ENCODE measurements at regions not wholly inside any gene's neighbourhood (a gene's known extent, or its start where the extent isn't known, plus 50 kb on each side); places are given as distances from the start of the nearest gene placed in this dataset.
"Not testable (repeated sequence)": the region's sequence is repeated elsewhere in the genome, so short reads cannot be mapped to it uniquely, and the experiment has no call there.

DNA sequence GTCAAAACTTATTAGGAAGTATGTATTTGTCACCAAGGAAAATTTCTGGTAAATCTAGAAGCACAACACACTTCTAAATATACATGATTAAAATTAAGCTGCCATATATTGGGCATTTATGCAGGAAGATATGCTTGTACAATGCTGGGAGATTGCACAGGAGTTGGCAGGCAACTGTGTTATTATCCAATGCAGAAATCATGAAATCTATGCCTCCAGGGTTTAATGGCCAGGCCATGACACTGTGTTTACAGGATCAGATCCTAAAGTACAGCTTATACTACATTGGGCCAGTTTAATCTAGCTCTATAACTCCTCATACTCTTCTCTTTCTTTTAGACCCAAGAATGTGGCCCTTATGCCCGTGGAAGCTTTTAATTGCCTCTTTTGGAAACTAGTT lies 391.4 kb upstream of the DPH6 start:
- no peak for DNase-seq

DNA sequence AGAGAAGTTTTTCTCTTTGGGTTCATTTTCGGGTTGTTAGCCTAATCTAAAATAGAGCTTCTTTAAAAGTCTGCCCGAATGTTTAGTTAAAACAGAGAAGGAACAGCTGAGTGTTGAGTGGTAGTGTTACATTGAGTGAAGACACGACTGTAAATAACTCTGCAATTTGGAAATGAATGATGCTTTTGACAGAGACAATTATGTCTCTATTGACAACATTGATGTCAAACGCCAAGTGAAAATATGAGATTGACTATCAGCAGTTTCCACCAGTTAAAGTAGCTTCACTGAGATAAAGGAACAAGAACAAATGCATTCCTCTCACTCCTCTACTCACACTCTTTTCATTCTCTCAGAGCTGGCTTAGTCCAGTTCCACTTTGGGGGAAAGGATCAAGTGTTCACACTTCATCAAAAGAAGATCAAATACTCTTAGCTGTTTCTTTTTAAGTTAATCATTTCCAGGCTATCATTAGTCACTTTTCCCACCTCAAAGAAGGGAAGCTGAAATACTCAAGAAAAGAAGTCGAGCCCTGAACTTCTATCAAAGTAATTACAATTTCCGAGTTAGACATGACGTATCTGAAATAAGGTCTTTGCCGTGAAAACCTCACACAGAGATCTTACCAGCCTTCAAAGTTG lies 399.1 kb upstream of the DPH6 start:
- no peak for DNase-seq

DNA sequence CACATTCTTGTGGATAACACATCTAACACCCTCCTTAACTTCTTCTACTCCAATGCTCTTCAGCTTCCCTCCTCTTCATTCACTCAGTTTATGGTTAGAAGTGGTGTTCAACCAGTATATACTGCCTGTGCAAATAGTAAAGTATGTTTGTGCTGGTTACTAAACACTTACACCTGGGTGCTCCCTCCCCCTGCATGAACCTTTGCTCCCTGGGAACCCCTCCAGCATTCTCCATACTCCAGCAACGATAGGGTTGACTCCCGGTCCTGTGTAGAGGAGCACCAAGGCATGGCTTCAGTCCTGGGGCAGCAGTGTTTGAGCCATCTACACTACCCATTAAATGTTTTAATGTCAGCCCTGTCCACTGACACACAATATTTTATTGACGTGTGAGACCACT lies 407.5 kb upstream of the DPH6 start:
- no peak for DNase-seq

DNA sequence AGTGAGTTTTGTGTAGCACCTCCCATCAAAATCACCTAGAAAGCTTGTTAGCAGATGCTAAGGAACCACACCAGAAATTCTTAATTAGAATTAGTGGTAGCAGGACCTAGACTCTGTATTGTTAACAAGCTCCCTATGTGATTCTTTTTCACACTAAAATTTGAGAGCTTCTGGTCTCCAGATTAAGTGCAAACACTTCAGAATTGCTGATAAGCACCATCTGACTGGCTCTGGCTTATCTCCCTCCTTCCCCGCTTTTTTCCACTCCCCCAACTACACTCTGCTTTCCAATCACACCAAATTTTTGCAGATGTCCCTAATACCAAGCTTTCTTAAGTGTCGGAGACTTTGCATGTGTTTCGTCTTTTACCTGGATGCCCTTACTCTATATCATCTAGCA lies 410.1 kb upstream of the DPH6 start:
- DNase-seq: no peak

DNA sequence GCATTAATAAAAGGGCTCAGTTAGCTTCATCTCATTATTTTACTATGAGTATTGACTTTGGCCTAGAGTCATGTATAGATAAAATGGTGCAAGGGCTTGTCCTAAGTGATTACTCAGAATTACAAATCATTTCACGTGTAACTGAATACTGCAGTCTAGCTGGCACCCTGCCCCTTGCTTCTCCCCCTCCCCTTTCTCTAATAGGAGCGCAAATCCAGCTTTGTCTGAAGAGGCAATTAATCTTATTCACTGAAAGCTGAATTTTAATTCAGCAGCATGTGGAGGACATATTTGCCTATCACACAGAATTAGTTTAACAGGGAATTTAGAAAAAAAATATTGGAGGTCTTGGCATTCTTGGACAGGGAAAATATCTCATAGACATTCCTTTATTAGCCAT lies 412.1 kb upstream of the DPH6 start:
- DNase-seq: no peak

DNA sequence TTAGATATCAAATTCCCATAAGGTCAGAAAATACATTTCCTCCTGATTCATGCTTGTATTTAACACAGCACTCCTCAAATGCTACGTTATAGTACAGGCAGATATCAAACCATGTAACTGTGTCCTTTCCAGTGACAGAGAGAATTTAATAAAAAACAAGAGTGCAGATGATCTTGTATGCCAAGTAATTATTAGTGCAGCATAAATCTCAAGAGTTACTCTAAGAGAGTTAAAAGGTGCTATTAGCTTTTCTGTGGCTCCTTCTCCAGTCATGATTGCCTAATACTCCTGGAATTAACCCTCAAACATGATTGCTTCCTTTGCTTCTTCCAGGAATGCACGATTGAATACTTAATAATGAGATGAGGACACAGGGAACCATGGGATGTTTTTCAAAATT lies 413.0 kb upstream of the DPH6 start:
- no peak for DNase-seq

DNA sequence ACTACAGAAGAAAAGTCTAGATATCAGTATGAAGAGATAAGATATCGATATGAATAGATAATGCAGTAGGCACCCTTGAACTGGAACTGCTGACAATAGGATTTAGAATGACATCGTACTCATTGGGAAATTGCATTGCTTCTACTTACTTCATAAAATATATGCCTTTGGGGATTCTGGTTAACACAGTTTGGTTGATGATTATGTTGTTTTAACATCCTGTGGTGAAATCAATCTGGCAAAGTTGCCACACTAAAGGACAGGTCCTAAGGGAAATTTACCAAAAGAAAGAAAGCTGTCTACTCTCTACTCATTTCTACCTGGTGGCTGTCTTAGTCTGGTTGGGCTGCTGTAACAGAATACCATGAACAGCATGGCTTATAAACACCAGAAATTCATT lies 417.4 kb upstream of the DPH6 start:
- no peak for DNase-seq

DNA sequence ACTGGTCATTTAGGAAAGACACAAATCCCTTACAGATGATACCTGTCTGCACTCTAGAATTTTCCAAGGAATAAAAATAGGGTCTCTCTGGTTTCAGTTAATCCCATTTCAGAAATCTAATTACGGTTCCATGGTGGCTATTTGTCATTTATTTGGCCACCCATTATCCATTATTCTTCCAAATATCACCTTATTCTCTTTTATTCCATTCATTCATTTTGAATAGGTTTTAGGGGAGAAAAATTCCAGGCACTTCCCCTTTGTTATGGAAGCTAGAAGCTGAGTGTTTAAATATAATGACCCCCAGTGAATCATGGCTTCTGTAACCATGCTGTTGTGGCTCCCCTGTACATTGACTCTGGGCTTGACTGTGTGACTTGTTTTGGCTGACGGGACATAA lies 420.8 kb upstream of the DPH6 start:
- no peak for DNase-seq

DNA sequence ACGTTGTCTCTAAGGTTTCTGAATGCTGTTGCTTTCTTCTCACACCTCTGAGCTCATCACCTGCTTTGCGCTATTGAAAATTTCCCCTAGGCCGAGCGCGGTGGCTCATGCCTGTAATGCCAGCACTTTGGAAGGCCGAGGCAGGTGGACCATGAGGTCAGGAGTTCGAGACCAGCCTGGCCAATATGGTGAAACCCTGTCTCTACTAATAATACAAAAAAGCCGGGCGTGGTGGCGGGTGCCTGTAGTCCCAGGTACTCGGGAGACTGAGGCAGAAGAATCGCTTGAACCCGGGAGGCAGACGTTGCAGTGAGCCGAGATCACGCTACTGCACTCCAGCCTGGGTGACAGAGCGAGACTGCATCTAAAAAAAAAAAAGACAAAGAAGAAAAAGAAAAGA lies 422.0 kb upstream of the DPH6 start:
- not testable (repeated sequence) for DNase-seq

DNA sequence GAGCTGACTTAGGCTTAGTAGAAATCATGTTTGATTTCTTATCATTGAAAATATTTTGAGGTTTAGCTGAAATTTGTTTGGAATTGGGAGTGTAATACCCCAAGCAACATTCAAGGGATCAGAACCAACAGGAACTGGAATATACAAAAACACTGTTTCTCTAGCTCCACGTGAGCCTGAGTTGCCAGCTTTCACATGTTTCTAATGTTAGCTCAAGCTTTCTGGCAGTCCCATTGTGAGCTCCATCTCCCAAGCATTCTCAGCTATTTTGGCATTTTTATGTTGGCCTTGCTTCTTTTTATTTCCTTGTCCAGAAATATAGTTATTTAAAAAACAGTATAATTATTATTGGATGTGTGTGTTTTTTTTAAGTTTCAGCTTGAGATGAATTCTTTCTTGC lies 427.1 kb upstream of the DPH6 start:
- DNase-seq: no peak

DNA sequence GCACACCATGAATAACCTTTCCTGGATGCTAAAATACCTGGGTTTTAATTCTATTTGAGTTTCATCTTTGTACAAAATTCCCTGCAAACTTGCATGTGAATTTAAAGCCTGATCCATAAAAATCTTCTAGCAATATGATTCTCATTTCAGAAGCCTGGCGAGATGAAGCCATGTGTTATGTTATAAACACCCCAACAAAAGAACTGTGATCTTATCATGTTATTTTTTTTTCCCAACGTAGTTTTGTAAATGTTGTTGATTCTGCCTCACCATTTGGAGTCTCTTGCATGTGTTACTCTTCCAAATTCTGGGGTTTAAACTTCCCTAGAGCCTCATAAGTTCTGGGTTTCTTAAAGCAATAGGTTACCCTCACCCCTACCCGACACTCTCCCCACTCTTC lies 428.1 kb upstream of the DPH6 start:
- no peak for DNase-seq

DNA sequence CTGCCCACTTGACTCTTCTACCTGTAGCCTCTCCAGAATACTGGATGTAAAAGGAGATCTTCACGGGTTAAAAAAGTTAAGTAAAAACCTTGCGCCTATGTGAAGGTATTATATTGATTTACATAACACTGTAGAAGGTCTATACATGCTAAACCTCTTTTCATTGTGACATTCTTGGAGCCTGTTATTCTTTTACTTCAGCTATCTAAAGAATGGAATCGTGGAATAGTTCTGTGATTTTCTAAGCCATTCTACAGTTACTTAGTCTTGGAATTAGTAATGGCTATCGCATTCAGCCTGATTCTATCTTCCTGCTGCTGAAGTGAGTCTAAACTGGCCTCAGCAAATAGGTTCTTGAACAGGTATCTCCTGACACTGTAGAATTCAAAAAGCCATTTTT lies 430.0 kb upstream of the DPH6 start:
- DNase-seq: no peak

DNA sequence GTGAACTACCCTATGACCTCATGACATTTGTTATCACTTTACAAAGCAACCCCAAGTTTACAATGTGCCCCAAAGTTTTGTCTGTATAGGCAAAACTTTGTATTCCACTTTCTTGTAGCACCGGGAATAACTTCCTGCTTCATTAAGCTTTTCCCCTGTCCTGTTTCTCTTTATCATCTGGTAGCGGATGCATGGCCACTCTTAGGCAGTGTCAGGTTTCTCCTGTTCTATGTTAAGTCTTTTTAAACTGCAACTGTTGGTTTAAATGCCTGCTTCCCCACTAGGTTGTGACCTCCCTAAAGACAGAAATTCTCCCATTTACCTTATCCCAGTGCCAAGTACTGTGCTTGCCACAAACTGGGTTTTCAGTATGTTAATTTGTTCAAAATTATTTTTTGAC lies 433.6 kb upstream of the DPH6 start:
- no peak for DNase-seq

DNA sequence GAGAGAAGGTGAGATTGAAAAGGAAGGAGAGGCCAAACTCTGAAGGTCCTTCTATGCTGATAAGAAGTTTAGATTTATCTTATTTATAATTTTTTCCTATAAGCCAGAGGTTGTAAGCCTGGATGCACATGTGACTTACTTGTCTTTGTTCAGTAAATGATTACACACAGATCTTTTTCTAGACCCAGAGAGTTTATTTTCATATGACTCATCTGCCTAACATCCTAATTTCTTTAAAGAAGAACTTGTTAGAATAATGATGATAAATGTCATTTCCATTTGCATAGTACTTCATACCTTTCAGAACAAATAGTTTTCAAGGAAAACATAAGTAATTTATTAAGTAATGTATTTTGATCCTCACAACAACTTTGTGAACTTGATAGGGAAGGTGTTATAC lies 434.8 kb upstream of the DPH6 start:
- no peak for DNase-seq

DNA sequence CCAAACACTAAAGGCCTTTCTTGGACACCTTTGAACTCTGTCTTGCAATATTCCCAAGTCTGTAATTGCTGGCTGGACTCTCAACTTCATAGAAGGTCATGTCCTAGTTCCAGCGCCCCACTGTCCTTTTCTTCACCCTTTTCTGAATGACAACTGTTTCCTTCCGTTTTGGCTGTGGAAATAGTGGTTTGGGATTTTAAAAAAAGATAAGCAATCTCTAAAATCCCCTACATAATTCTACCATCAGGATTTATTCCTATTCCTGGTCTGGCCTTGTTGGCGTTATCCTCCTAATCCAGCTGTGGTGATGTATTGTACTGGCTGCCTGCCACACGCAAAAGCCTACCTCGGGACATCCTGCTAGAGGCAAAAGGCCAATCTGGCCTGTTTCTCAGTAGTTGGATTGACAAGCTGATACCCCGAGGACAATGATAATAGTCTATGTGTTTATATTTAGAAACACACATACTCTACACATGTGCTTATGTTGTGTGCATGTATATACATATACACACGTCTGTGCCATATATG lies 440.3 kb upstream of the DPH6 start:
- DNase-seq: no peak

DNA sequence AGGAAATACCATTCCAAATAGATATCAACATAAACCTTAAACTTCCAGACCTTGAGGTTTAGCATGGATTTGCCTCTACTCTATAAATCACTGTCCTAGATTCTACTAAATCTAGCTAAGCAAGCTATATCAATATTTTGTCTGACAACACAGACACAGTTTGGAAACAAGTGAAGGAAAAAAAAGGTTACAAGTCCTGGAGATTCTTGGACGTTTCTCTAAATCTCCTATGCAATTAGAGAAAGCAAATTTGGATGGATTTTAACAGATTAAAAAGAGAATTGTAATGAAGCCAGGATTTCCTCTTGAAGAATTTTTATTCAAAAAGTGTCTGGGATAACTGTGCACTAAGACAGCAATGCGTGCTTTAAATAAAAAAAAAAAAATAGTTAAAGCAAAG lies 441.1 kb upstream of the DPH6 start:
- no peak for DNase-seq

DNA sequence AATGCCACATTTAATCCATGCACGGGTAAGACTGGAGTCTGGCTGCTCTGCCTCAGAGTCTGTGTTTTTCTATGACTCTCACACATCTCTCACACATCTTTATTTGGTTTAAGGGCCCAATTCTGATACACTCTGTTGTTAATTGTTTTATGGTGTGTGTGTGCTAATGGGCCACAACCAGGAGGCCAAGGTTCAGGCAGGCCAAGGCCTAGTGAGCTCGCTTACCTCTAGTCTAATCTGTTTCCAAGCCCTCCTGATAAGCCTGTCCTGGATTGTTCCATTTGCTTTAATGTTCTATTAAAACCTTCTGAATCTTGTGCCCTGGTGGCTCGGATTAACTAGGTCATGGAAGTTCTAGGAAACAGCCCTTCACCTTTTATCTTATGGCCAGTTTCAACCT lies 445.4 kb upstream of the DPH6 start:
- DNase-seq: no peak

DNA sequence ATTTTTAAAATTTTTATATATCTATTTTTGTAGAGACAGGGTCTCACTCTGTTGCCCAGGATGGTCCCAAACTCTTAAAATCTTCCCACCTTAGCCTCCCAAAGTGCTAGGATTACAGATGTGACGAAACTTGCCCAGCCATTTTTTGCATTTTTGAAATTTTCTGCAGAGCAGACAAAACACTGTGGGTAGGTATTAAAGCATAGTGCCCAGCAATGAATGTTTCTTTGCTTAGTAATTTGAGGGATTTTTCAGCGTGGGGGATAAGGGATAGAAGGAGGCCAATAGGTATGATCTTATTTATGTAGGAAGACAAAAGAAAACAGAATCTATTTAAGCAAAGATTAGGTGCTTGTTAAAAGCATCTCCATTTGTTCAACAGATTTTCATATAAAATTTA lies 446.8 kb upstream of the DPH6 start:
- DNase-seq: no peak

DNA sequence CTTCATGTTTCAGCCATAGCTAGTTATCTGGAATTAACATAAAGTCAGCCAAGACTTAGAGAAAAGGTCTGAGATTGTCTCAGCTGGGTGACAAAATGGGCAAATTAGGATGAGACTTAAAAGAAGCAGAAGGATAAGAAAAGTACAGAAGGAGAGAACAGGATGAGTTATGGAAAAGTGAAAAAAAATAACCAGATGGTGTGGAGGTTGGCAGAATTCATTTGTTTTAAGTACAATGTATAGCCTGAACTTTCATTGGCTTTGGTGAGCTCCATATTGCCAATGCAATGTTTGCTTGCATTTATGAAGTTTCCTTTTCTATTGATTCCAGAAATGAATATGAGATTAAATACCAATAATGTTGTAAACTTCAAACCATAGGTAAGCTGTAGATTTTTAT lies 447.2 kb upstream of the DPH6 start:
- no peak for DNase-seq

DNA sequence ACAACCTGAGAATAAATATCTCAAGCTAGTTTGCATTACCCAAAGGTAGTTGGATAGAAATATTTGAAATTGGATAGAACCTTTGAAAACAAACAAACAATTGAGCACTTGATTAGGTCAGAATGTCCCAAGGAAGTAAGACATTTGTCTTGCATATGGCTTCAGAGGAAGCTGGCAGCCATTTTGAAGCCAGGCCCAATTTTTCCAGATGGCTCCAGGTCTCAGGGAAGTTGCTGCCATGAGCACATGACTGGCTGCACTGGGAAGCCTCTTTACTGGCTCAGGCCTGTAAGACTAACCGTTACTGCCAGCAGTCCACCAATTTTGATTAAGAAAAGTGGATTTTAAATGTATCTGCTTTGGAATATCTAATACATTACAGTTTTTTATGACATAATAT lies 448.9 kb upstream of the DPH6 start:
- no peak for DNase-seq

DNA sequence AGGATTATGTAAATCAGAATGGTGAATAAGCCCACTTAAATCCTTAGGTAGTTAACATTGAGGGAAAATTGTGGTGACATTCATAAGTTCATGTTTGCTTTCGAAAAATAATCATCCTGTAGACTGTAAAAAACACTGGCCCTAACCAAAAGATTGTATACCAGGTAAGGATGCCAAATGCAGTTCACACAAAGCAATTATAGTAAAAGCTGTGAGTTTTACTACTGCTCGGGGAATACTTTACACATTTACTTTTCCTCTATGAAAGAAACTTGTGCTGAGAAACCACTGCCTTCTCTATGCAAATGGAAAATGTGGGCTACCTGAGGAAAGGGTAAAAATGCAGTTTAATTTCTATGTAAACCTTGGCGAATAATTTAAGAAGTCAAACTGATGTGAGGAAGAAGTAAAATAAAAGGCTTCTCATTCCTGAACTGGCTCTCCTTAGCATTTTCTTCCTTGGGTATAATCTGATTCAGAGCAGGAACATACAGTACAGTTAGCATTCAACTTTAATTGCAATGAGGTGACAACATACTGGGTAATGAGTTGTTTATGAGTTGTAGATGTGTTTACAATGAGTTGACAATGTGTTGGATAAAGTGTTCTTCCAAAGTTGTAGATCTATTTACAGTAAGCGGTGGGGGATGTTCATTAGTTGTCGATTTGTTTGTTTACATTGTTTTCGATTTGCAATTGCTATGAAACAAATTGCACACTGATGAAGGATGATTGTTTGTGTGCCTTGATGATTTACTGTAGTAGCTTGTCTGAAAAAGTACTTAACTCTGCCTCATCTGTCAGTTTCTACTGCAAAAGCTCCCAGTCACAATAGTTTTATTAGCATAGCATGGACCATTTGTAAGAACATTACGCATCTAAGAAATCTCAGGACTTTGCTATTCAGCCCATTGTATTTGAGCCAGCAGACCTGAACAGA lies 453.0 kb upstream of the DPH6 start:
- DNase-seq: no peak

DNA sequence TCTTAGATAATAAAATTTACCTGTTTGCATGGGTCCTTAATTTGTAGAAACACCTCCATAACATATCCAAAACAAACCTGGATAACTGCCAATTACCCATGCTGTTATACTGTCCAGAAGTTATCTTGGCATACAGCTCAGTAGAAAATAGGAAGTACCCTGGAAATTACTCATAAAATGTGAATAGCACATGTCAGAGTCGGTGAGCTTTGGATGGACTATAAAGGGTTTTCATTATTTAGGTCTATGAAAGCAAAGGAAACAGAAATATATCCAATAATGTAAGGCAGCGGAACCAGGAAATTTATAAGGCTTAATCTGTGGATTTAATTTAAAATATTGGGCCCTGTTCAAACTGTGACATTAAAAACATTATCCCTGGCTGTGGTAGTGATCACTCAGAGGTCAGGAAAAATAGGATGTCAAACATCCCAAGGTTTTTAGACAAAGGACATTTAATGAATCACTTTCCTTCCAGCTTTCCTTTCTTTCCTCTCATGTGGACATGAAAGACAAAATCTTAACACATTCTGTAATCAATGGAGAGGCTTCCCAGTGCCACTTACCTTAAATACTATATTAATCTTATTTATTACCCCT lies 459.0 kb upstream of the DPH6 start:
- DNase-seq: no peak

DNA sequence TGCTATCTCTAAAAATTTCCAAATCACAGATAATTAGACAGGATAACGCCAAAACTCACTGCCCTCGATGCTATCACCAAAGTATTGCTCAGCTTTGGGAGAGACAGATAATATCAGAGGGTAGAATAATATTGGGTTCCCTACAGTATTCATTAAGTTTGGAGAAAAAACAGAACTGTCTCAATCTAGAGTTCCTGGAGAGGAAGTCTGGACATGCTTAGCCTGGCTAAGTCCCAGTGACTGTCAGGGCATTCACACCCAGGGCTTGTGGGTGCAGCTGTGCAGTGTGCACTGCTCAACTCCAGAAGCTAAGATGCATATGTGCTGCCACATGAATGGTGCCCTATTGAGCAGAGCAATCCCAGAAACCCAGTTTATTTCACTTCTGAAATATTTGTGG lies 459.6 kb upstream of the DPH6 start:
- DNase-seq: no peak

DNA sequence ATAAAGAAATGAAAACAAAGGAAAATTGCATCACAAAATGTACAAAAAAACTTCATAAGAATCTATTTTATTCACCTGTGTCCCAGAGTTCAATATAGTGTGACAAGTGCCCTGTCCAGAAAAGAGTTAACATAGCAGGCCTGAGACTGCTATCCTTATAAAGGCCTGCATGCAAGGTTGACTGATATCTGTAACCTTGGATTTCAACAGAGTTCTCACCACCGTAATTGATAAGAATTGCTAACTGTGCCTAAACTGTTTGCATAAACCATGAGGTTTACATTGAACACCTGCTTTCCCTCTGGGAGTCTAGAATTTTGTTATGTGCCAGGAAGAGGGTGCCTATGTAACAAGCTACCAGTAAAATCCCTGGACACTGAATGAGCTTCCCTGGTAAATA lies 461.7 kb upstream of the DPH6 start:
- no peak for DNase-seq

Measured in NCI-H146 (cell line).